ENCODE measurements at regions not wholly inside any gene's neighbourhood (a gene's known extent, or its start where the extent isn't known, plus 50 kb on each side); places are given as distances from the start of the nearest gene placed in this dataset.
A peak's percentile ranks its signal among the peaks of the same experiment; 100 is the strongest.
"Not testable (repeated sequence)": the region's sequence is repeated elsewhere in the genome, so short reads cannot be mapped to it uniquely, and the experiment has no call there.

- Mint-ChIP-seq H3K4me3 (no peak overlapping the region), H3K4me1 (no peaks in the 10 kb centered on the region), H3K36me3 (no peaks in the 10 kb centered on the region), H3K9me3 (no peaks in the 10 kb centered on the region), H3K27ac (no peak overlapping the region), H3K27me3 (no peaks in the 10 kb centered on the region)
- DNase-seq = no peak
- CTCF ChIA-PET = no interaction called here
Measured at GRCh38 chr15:99873451-99873850, 140.2 kb upstream of the LYSMD4 start.

GRCh38 chr15:99863550-99864198, 130.4 kb upstream of the LYSMD4 start:
- no peak overlapping the region for H3K4me3 Mint-ChIP-seq
- no peak for DNase-seq
- H3K27me3 Mint-ChIP-seq = no peaks in the 10 kb centered on the region
- no peaks in the 10 kb centered on the region for H3K4me1 Mint-ChIP-seq
- H3K27ac Mint-ChIP-seq = no peak overlapping the region
- no peaks in the 10 kb centered on the region for H3K36me3 Mint-ChIP-seq
- CTCF ChIA-PET = no interaction called here
- no peaks in the 10 kb centered on the region for H3K9me3 Mint-ChIP-seq

GRCh38 chr15:99857836-99858235, 124.6 kb upstream of the LYSMD4 start:
- H3K27ac Mint-ChIP-seq = no peak overlapping the region
- CTCF ChIA-PET = no interaction called here
- H3K36me3 Mint-ChIP-seq = no peaks in the 10 kb centered on the region
- no peaks in the 10 kb centered on the region for H3K9me3 Mint-ChIP-seq
- H3K4me1 Mint-ChIP-seq = no peaks in the 10 kb centered on the region
- no peak for DNase-seq
- H3K27me3 Mint-ChIP-seq = no peaks in the 10 kb centered on the region
- H3K4me3 Mint-ChIP-seq = no peak overlapping the region

- no peaks in the 10 kb centered on the region for H3K27me3 Mint-ChIP-seq
- H3K4me3 Mint-ChIP-seq = no peak overlapping the region
- DNase-seq = no peak
- H3K36me3 Mint-ChIP-seq = no peaks in the 10 kb centered on the region
- H3K4me1 Mint-ChIP-seq = peaks cover 2% of the 10 kb centered on the region
- H3K27ac Mint-ChIP-seq = no peak overlapping the region
- H3K9me3 Mint-ChIP-seq = no peaks in the 10 kb centered on the region
- CTCF ChIA-PET = no interaction called here
Measured at GRCh38 chr15:99850517-99850916, 117.3 kb upstream of the LYSMD4 start.

GRCh38 chr15:99845009-99845408, 111.8 kb upstream of the LYSMD4 start:
- CTCF ChIA-PET = no interaction called here
- H3K9me3 Mint-ChIP-seq = no peaks in the 10 kb centered on the region
- H3K27me3 Mint-ChIP-seq = no peaks in the 10 kb centered on the region
- H3K4me1 Mint-ChIP-seq = peaks cover 24% of the 10 kb centered on the region
- no peak overlapping the region for H3K4me3 Mint-ChIP-seq
- DNase-seq = no peak
- H3K27ac Mint-ChIP-seq = no peak overlapping the region
- no peaks in the 10 kb centered on the region for H3K36me3 Mint-ChIP-seq

GRCh38 chr15:99844150-99844549, 110.9 kb upstream of the LYSMD4 start:
- no peak for DNase-seq
- no peak overlapping the region for H3K4me3 Mint-ChIP-seq
- no peaks in the 10 kb centered on the region for H3K27me3 Mint-ChIP-seq
- H3K27ac Mint-ChIP-seq = no peak overlapping the region
- H3K9me3 Mint-ChIP-seq = no peaks in the 10 kb centered on the region
- peaks cover 4% of the 10 kb centered on the region for H3K36me3 Mint-ChIP-seq
- CTCF ChIA-PET = no interaction called here
- H3K4me1 Mint-ChIP-seq = peaks cover 24% of the 10 kb centered on the region

- Mint-ChIP-seq H3K27ac (no peak overlapping the region), H3K27me3 (no peaks in the 10 kb centered on the region), H3K9me3 (no peaks in the 10 kb centered on the region), H3K4me3 (no peak overlapping the region), H3K4me1 (peaks cover 24% of the 10 kb centered on the region), H3K36me3 (peaks cover 8% of the 10 kb centered on the region)
- no peak for DNase-seq
- CTCF ChIA-PET = no interaction called here
Measured at GRCh38 chr15:99842071-99842470, 108.8 kb upstream of the LYSMD4 start.

- Mint-ChIP-seq H3K9me3 (peaks cover 18% of the 10 kb centered on the region), H3K27me3 (no peaks in the 10 kb centered on the region), H3K36me3 (peaks cover 30% of the 10 kb centered on the region), H3K27ac (peak overlapping the region; percentile 53), H3K4me1 (peaks cover 19% of the 10 kb centered on the region), H3K4me3 (no peak overlapping the region)
- no peak for DNase-seq
- CTCF ChIA-PET = no interaction called here
Measured at GRCh38 chr15:99826157-99826780, 93.0 kb upstream of the LYSMD4 start.

GRCh38 chr15:99823346-99823745, 90.1 kb upstream of the LYSMD4 start:
- CTCF ChIA-PET = no interaction called here
- Mint-ChIP-seq H3K27me3 (no peaks in the 10 kb centered on the region), H3K4me3 (no peak overlapping the region), H3K9me3 (peaks cover 11% of the 10 kb centered on the region), H3K27ac (no peak overlapping the region), H3K4me1 (peaks cover 19% of the 10 kb centered on the region), H3K36me3 (peaks cover 25% of the 10 kb centered on the region)
- DNase-seq = no peak

GRCh38 chr15:99819981-99820718, 86.9 kb upstream of the LYSMD4 start:
- no peak for DNase-seq
- Mint-ChIP-seq H3K4me3 (no peak overlapping the region), H3K27me3 (no peaks in the 10 kb centered on the region), H3K4me1 (peaks cover 4% of the 10 kb centered on the region), H3K36me3 (peaks cover 21% of the 10 kb centered on the region), H3K27ac (no peak overlapping the region), H3K9me3 (peaks cover 4% of the 10 kb centered on the region)
- CTCF ChIA-PET = no interaction called here

GRCh38 chr15:99818872-99819271, 85.6 kb upstream of the LYSMD4 start:
- Mint-ChIP-seq H3K27ac (no peak overlapping the region), H3K4me1 (no peaks in the 10 kb centered on the region), H3K27me3 (no peaks in the 10 kb centered on the region), H3K4me3 (no peak overlapping the region), H3K9me3 (peaks cover under 1% of the 10 kb centered on the region), H3K36me3 (peaks cover 11% of the 10 kb centered on the region)
- CTCF ChIA-PET = no interaction called here
- no peak for DNase-seq

GRCh38 chr15:99816862-99817261, 83.6 kb upstream of the LYSMD4 start:
- not testable (repeated sequence) for H3K4me1 Mint-ChIP-seq, H3K27me3 Mint-ChIP-seq, H3K27ac Mint-ChIP-seq, DNase-seq, H3K9me3 Mint-ChIP-seq, H3K4me3 Mint-ChIP-seq
- peaks cover 18% of the 10 kb centered on the region for H3K36me3 Mint-ChIP-seq
- CTCF ChIA-PET = interaction anchor here (0.5 kb wide), 1 partner anchor 1296 kb away, joined by 3 read pairs; no protein-coding TSS in a partner anchor

- H3K27me3 Mint-ChIP-seq, H3K4me3 Mint-ChIP-seq, DNase-seq, CTCF ChIA-PET, H3K9me3 Mint-ChIP-seq: not testable (repeated sequence)
- Mint-ChIP-seq H3K36me3 (peaks cover 23% of the 10 kb centered on the region), H3K4me1 (peaks cover 23% of the 10 kb centered on the region), H3K27ac (peak overlapping the region; percentile 15)
Measured at GRCh38 chr15:99810663-99811062, 77.4 kb upstream of the LYSMD4 start.

GRCh38 chr15:99799854-99800250, 66.6 kb upstream of the LYSMD4 start:
- H3K4me1 Mint-ChIP-seq, DNase-seq, H3K4me3 Mint-ChIP-seq, H3K27ac Mint-ChIP-seq, H3K36me3 Mint-ChIP-seq, CTCF ChIA-PET, H3K9me3 Mint-ChIP-seq, H3K27me3 Mint-ChIP-seq: not testable (repeated sequence)
